Stomach (tissue), 4 donors: ENCODE measurements at regions not wholly inside any gene's neighbourhood (a gene's known extent, or its start where the extent isn't known, plus 50 kb on each side); places are given as distances from the start of the nearest gene placed in this dataset.

Source experiments
- CTCF ChIP-seq, 7 experiments: fragments of 450-650 bp in 4 of 7; fragments of 200-600 bp in 3 of 7; sonication (generic) in 3 of 7; IDR thresholded peaks; one replicate each; pipeline ENCODE4 v1.5.1; 2016 to 2019; ENCODE audit warnings: antibody characterized with exemption in 7 of 7, control low read depth in 2 of 7, mild to moderate bottlenecking in 1 of 7
- EP300 ChIP-seq: sonication (generic); formaldehyde crosslinking; IDR thresholded peaks from one replicate; pipeline ENCODE4 v1.6.1; 2017; ENCODE audit warnings: antibody characterized with exemption
- POLR2A ChIP-seq, 4 donors: fragments of 450-650 bp; IDR thresholded peaks; one replicate each; pipeline ENCODE4 v1.6.1; 2016; ENCODE audit warnings: antibody characterized with exemption in 4 of 4, control low read depth in 2 of 4, mild to moderate bottlenecking in 1 of 4, moderate library complexity in 1 of 4
- POLR2AphosphoS5 ChIP-seq, 3 donors: sonication (generic); formaldehyde crosslinking; IDR thresholded peaks; one replicate each; pipeline ENCODE4 v1.6.1; 2016; ENCODE audit warnings: antibody characterized with exemption in 3 of 3

- TF ChIP-seq CTCF (IDR thresholded peaks at IDR 0.05) (no peak), POLR2A (IDR thresholded peaks at IDR 0.05) (no peak), POLR2AphosphoS5 (IDR thresholded peaks at IDR 0.05) (no peak), EP300 (no peak)
These were observed 253.0 kb upstream of the FLRT2 start for GRCh38 chr14:85276979-85277228.
